BLaER1 treated with 17β-estradiol and CSF1 and Interleukin-3, amounts not matched to agents 10 nM and 100 nM (cell line): ENCODE measurements at regions not wholly inside any gene's neighbourhood (a gene's known extent, or its start where the extent isn't known, plus 50 kb on each side); places are given as distances from the start of the nearest gene placed in this dataset.

ENCODE experiments used
- H3K27ac ChIP-seq, 11 experiments: shearing (Covaris generic); formaldehyde crosslinking; 2 replicates each; pipeline ENCODE4 v1.8.1; 2022
- H3K27me3 ChIP-seq, 11 experiments: shearing (Covaris generic); formaldehyde crosslinking; 2 replicates each; pipeline ENCODE4 v1.8.1; 2022
- H3K36me3 ChIP-seq, 11 experiments: shearing (Covaris generic); formaldehyde crosslinking; 2 replicates each; pipeline ENCODE4 v1.8.1; 2022
- H3K4me1 ChIP-seq, 10 experiments: shearing (Covaris generic); formaldehyde crosslinking; 2 replicates each; pipeline ENCODE4 v1.8.1; 2022
- H3K4me2 ChIP-seq, 11 experiments: shearing (Covaris generic); formaldehyde crosslinking; 2 replicates each; pipeline ENCODE4 v1.8.1; 2022
- H3K4me3 ChIP-seq, 10 experiments: shearing (Covaris generic); formaldehyde crosslinking; 2 replicates each; pipeline ENCODE4 v1.8.1; 2022
- H3K9ac ChIP-seq, 11 experiments: shearing (Covaris generic); formaldehyde crosslinking; 2 replicates each; pipeline ENCODE4 v1.8.1; 2022
- H3K9me3 ChIP-seq, 11 experiments: shearing (Covaris generic); formaldehyde crosslinking; replicated peaks in 1 of 11; 2 replicates each; pipeline ENCODE4 v1.8.1; 2022
- H4K20me1 ChIP-seq, 11 experiments: shearing (Covaris generic); formaldehyde crosslinking; 2 replicates each; pipeline ENCODE4 v1.8.1; 2022
- Cebpa-rat ChIP-seq, 11 experiments: shearing (Covaris generic); IDR thresholded peaks; 2 replicates each; pipeline ENCODE4 v1.8.1; 2022

DNA sequence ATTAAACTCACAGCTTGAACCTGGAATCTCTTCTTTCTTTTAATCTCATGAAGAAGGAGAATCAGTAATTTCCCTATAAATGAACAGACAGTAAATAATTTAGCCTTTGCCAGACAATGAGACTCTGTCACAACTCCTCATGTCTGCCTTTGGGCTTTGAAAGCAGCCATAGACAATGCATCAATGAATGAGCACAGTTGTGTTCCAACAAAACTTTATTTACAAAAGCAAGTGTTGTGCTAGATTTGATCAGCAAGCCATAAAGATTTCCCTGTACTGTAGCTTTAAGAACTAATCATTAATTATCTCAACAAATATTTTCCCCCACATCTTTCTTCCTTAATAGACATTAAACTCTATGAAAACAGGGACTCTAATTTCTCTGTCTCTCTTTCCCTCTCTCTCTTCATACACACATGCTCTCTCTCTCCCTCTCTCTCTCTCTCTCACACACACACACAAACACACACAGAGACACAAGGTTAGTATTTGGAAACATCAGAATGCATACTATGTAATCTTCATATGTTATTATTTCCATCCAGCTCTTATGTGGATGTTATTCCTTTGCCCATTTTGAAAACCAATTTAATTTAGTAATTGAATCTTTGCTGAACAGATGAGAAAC is 1209.8 kb upstream of the CDH6 start:
- Histone ChIP-seq H3K9ac (no peak overlapping the region), H3K4me1 (no peaks in the 10 kb centered on the region), H3K36me3 (no peaks in the 10 kb centered on the region), H3K9me3 (no peaks in the 10 kb centered on the region), H4K20me1 (no peaks in the 10 kb centered on the region), H3K4me2 (no peak overlapping the region), H3K27me3 (no peaks in the 10 kb centered on the region), H3K4me3 (no peak overlapping the region), H3K27ac (no peak overlapping the region)
- no peak for TF ChIP-seq Cebpa-rat (IDR thresholded peaks at IDR 0.05)

DNA sequence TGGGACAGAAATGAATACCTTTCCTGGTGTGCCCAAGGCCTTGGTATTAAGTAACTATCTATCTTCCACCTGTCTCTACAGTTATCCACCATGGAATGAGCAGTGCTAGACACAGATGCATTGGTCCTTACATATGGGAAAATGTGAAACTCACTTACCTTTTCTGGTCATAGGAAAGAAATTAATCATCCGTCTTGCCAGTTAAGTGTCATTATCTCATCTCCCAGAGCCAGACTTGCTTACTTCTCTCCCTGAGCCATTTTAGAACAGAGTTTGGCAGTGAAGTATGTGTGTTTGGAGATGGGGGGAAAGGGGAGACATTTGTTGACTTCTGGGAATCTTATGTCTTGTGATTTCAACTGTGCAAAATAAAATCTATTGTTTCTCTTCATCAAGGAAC is 1211.0 kb upstream of the CDH6 start:
- no peaks in the 10 kb centered on the region for H3K36me3 ChIP-seq
- H3K4me1 ChIP-seq = no peaks in the 10 kb centered on the region
- H3K27ac ChIP-seq = no peak overlapping the region; a peak in 1 of 22 replicates
- H3K9ac ChIP-seq = no peak overlapping the region
- H3K4me2 ChIP-seq = no peak overlapping the region
- H4K20me1 ChIP-seq = no peaks in the 10 kb centered on the region
- H3K4me3 ChIP-seq = no peak overlapping the region
- H3K27me3 ChIP-seq = no peaks in the 10 kb centered on the region
- TF ChIP-seq Cebpa-rat (IDR thresholded peaks at IDR 0.05) = no peak
- H3K9me3 ChIP-seq = no peaks in the 10 kb centered on the region

DNA sequence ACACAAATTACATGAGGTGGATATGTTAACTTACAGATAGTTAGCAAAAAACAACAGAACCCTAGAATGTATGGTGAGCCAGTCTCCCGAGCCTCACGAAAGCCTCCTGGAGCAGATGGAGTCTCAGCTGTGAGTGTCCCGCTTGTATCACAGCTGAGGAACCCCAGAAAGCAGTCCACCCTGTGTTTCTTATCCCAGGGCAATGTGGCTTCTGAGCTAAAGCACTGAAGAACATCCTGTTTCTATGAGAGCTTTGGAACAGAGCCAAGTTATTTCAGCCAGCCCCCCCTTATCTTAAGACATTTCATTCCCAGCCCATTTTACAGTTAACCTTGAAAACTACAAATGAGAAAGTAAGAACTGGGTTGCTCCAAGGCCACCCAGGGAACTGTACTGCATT is 1220.9 kb upstream of the CDH6 start:
- H3K27ac ChIP-seq = no peak overlapping the region
- no peaks in the 10 kb centered on the region for H3K9me3 ChIP-seq
- H3K4me2 ChIP-seq = no peak overlapping the region
- TF ChIP-seq Cebpa-rat (IDR thresholded peaks at IDR 0.05) = no peak
- H3K9ac ChIP-seq = no peak overlapping the region
- H3K36me3 ChIP-seq = no peaks in the 10 kb centered on the region
- no peaks in the 10 kb centered on the region for H3K27me3 ChIP-seq
- no peak overlapping the region for H3K4me3 ChIP-seq
- no peaks in the 10 kb centered on the region for H3K4me1 ChIP-seq
- H4K20me1 ChIP-seq = no peaks in the 10 kb centered on the region

DNA sequence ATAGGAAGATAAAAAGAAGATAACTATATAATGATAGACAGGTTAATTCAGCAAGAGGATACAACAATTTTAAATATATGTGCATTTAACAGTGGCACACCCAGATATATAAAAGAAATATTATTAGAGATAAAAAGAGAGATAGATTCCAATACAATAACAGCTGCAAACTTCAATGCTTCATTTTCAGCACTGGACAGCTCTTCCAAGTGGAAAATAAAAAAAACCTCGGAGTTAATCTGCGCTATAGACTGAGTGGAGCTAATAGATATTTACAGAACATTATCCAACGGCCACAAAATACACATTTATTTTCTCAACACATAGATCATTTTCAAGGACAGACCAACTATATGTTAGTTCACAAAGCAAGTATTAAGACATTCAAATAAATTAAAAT is 1229.5 kb upstream of the CDH6 start:
- Histone ChIP-seq H3K9ac (no peak overlapping the region), H3K9me3 (no peaks in the 10 kb centered on the region), H4K20me1 (no peaks in the 10 kb centered on the region), H3K27me3 (no peaks in the 10 kb centered on the region), H3K4me2 (no peak overlapping the region), H3K36me3 (no peaks in the 10 kb centered on the region), H3K4me3 (no peak overlapping the region), H3K27ac (no peak overlapping the region), H3K4me1 (no peaks in the 10 kb centered on the region)
- no peak for TF ChIP-seq Cebpa-rat (IDR thresholded peaks at IDR 0.05)

DNA sequence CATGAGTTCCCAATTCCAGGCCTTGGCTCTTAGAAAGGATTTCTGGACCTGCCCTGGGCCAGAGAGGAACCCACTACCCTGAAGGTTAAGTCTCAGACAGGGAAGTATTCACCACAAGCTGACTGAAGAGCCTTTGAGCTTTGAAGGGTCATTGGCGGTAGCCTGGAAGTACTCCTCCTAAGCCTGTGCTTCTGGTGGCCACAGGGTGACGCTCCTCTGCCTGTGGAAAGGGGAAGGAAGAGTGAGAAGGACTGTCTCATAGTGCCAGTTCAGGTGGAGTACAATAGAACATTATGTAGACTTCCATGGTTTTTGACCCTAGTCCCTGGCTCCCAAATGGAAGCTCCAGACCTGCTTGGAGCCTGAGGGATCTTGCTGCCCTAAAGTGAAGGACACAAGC is 1233.2 kb upstream of the CDH6 start:
- Histone ChIP-seq H3K36me3 (no peaks in the 10 kb centered on the region), H3K4me1 (no peaks in the 10 kb centered on the region), H3K4me2 (no peak overlapping the region), H3K27me3 (no peaks in the 10 kb centered on the region), H3K9me3 (no peaks in the 10 kb centered on the region), H3K4me3 (no peak overlapping the region), H3K9ac (no peak overlapping the region), H3K27ac (no peak overlapping the region), H4K20me1 (no peaks in the 10 kb centered on the region)
- no peak for TF ChIP-seq Cebpa-rat (IDR thresholded peaks at IDR 0.05)

DNA sequence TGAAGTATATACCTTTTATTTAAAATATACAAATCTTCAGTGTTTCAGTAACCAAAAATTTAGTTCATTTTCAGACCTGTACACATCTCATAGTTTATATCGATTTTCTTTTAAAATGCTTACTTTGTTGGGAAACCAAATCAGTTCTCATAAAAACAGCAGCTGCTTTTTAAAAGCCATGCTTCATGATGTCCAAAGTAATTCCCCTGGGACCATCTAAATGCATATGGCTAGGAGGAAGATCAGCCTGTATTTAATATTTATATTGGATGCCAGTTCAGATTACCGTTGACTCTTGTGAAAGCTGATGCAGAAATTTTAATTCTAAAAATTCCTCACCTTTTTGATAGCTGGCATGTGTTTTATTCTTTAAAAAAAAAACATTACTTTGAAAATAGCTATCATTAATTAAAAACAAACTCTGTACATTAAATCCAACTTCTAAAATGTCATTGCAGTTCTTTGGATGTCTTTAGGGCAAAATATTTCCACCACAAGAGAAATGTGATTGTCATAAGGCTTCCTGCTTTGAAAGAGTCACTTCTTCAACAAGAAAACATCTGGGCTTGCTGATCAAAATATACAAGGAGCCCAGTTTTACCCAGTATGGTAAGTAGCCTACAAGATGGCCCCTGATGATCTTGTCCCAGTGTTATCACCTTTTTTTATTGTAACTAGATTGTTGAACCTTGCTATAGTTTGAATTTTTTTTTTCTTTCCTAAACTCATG is 1242.9 kb upstream of the CDH6 start:
- no peak for TF ChIP-seq Cebpa-rat (IDR thresholded peaks at IDR 0.05)
- Histone ChIP-seq H3K4me1 (no peaks in the 10 kb centered on the region), H3K27ac (no peak overlapping the region), H4K20me1 (no peaks in the 10 kb centered on the region), H3K4me2 (no peak overlapping the region), H3K36me3 (no peaks in the 10 kb centered on the region), H3K9ac (no peak overlapping the region), H3K4me3 (no peak overlapping the region), H3K9me3 (no peaks in the 10 kb centered on the region), H3K27me3 (no peaks in the 10 kb centered on the region)

DNA sequence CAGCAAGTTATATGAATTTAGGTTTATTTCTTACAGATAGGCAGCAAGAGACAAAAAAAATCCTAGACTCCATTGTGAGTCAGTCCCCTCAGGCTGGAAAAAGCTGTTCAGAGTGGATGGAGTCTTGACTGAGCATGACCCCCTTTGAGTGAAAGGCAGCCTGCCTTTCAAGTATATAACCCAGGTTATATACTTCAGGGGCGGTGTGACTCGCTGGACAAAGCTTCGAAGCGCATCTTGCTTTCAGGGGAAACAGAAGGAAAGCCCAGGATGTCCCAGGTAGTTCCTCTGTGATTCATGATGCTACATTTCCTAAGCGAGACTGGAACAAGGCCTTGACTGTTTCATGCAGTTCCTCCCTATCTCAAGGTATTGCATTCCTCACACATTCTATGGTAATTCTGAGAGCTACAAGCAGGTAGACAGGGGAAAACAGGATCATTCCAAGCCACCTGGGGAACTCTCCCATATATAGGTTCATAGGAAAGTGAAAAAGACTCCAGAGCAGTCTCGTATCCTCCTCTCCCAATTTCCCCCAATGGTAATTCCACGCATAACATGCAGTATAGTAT is 1244.1 kb upstream of the CDH6 start:
- Histone ChIP-seq H4K20me1 (no peaks in the 10 kb centered on the region), H3K4me3 (no peak overlapping the region), H3K27me3 (no peaks in the 10 kb centered on the region), H3K4me2 (no peak overlapping the region), H3K36me3 (no peaks in the 10 kb centered on the region), H3K9ac (no peak overlapping the region), H3K27ac (no peak overlapping the region), H3K9me3 (no peaks in the 10 kb centered on the region), H3K4me1 (no peaks in the 10 kb centered on the region)
- no peak for TF ChIP-seq Cebpa-rat (IDR thresholded peaks at IDR 0.05)

DNA sequence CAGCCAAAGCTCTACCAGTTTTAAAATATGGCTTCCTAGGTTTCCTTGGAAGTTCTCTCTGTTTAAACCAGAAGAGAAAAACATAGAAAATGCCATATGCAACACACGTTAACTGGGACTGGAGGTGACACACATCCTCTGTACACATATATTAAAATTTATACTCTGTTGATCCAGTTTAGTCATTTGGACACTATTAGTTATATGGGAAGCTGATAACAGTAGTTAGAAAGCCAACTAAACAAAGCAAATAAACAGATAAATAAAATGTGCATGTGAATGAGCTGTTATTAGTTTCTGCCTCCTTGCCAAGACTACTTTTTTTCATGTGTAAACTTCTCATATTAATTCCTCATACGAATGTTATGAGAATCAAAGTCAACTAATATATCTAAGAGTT is 1249.2 kb upstream of the CDH6 start:
- H3K36me3 ChIP-seq = no peaks in the 10 kb centered on the region
- no peak for TF ChIP-seq Cebpa-rat (IDR thresholded peaks at IDR 0.05)
- H3K27me3 ChIP-seq = no peaks in the 10 kb centered on the region
- H3K9me3 ChIP-seq = no peaks in the 10 kb centered on the region
- H3K4me3 ChIP-seq = no peak overlapping the region
- no peak overlapping the region for H3K4me2 ChIP-seq
- H3K4me1 ChIP-seq = peaks cover 0 to 7% (median 0%) of the 10 kb centered on the region in 10 experiments; a peak in 4 of 20 replicates
- H4K20me1 ChIP-seq = no peaks in the 10 kb centered on the region
- H3K27ac ChIP-seq = no peak overlapping the region
- H3K9ac ChIP-seq = no peak overlapping the region

DNA sequence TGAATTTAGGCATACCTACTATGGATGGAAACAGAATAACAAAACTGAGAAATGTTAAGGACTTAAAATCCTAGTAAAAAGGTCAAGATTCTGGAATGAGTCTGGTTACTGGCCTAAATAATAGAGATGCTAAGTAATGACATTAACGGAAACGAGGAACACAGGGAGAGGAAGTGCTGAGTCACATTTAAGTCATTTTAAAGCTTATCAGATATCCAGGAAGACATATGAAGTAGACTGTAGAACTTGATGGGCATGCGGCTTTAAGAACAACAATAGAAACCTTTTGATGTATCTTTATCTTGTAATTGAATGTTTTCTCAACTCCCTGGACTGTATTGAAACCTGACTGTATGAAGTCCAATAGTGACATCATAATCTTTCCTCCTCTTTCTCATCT is 1251.4 kb upstream of the CDH6 start:
- H4K20me1 ChIP-seq = no peaks in the 10 kb centered on the region
- TF ChIP-seq Cebpa-rat (IDR thresholded peaks at IDR 0.05) = no peak
- no peak overlapping the region; a peak in 1 of 22 replicates for H3K27ac ChIP-seq
- H3K4me2 ChIP-seq = no peak overlapping the region
- no peaks in the 10 kb centered on the region for H3K9me3 ChIP-seq
- peaks cover 0 to 7% (median 0%) of the 10 kb centered on the region in 10 experiments; a peak in 4 of 20 replicates for H3K4me1 ChIP-seq
- H3K9ac ChIP-seq = no peak overlapping the region
- H3K36me3 ChIP-seq = no peaks in the 10 kb centered on the region
- no peaks in the 10 kb centered on the region for H3K27me3 ChIP-seq
- no peak overlapping the region for H3K4me3 ChIP-seq

DNA sequence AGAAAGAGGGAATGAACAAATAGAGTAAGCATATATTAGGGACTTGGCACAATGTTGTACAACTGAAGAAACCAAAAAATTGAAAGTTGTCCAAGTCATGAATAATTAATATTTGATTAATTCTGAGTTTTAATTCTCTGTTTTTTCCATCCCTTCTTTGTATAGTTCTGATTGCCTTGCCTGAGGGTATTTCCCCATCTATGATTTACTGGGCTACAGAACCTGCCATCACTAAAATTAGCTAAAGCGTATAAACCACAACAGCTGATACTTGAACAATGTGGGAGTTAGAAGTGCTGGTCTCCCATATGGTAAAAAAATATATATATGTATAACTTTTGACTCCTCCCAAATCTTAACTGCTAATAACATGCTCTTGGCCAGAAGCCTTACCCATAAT is 1253.5 kb upstream of the CDH6 start:
- no peaks in the 10 kb centered on the region for H3K36me3 ChIP-seq
- H3K4me3 ChIP-seq = no peak overlapping the region
- TF ChIP-seq Cebpa-rat (IDR thresholded peaks at IDR 0.05) = no peak
- H3K27me3 ChIP-seq = no peaks in the 10 kb centered on the region
- H3K9me3 ChIP-seq = no peaks in the 10 kb centered on the region
- H3K4me2 ChIP-seq = no peak overlapping the region
- no peak overlapping the region for H3K9ac ChIP-seq
- H3K4me1 ChIP-seq = peaks cover 0 to 7% (median 0%) of the 10 kb centered on the region in 10 experiments; a peak in 4 of 20 replicates
- no peak overlapping the region for H3K27ac ChIP-seq
- H4K20me1 ChIP-seq = no peaks in the 10 kb centered on the region
